ENCODE measurements at regions not wholly inside any gene's neighbourhood (a gene's known extent, or its start where the extent isn't known, plus 50 kb on each side); places are given as distances from the start of the nearest gene placed in this dataset.

GRCh38 chr5:96256795-96257470, 176.1 kb downstream of the PCSK1 start:
- ChIA-PET POLR2A (no interaction called here), CTCF (no interaction called here)
- Histone ChIP-seq H3K27ac (ENCODE audit: low read length) (peak overlapping the region; percentile 76), H3K36me3 (ENCODE audit: control insufficient read depth, insufficient read depth, low read length) (no peaks in the 10 kb centered on the region), H3K27me3 (ENCODE audit: control insufficient read depth, insufficient read depth, low read length) (no peaks in the 10 kb centered on the region), H3K4me1 (ENCODE audit: control insufficient read depth, insufficient read depth, low read length) (peaks cover 8% of the 10 kb centered on the region), H3K9me3 (ENCODE audit: control insufficient read depth, insufficient read depth, low read depth, low read length) (peaks cover 4% of the 10 kb centered on the region; the same call in 1 of the 2 replicates), H3K4me3 (ENCODE audit: low read depth in 2 of 2, low read length in 2 of 2) (no peak overlapping the region)
- ATAC-seq (no peak), DNase-seq (ENCODE audit: low read depth, low spot score) (no peak)
- intact Hi-C loops (cut with micrococcal nuclease; ENCODE audit: unreplicated experiment), result no loop called here
- BruUV-seq (replicated peaks), result no TSS peak
- in situ Hi-C loops (cut with HindIII; ENCODE audit: low pct_unique_long_range_greater_than_20kb, low sequenced_read_pairs), result no loop called here
- no peak for TF ChIP-seq SIN3A (IDR thresholded peaks at IDR 0.05; ENCODE audit: borderline replicate concordance, insufficient read depth, low read depth, low read length)
- TF ChIP-seq CTCF (IDR thresholded peaks at IDR 0.05), result 0 out of 2 replicates have a peak, but pooled peaks have one; percentile 9
- no peak for TF ChIP-seq REST (IDR thresholded peaks at IDR 0.05; ENCODE audit: insufficient read depth in 1 of 2, low read depth in 2 of 2, low read length in 1 of 2)
- no peak for TF ChIP-seq POLR2AphosphoS5 (IDR thresholded peaks at IDR 0.05; ENCODE audit: low read depth, low read length)
- no peak for TF ChIP-seq TCF7L2 (IDR thresholded peaks at IDR 0.05; ENCODE audit: low read depth, low read length)

- ATAC-seq, result peak; percentile 93
- ChIA-PET CTCF (no interaction called here), POLR2A (no interaction called here)
- Histone ChIP-seq H3K36me3 (ENCODE audit: control insufficient read depth, insufficient read depth, low read length) (no peaks in the 10 kb centered on the region), H3K4me1 (ENCODE audit: control insufficient read depth, insufficient read depth, low read length) (peaks cover 8% of the 10 kb centered on the region), H3K9me3 (ENCODE audit: control insufficient read depth, insufficient read depth, low read depth, low read length) (peaks cover 4% of the 10 kb centered on the region; the same call in 1 of the 2 replicates), H3K27ac (ENCODE audit: low read length) (peak overlapping the region; percentile 90), H3K27me3 (ENCODE audit: control insufficient read depth, insufficient read depth, low read length) (no peaks in the 10 kb centered on the region), H3K4me3 (ENCODE audit: low read depth in 2 of 2, low read length in 2 of 2) (0 out of 4 replicates have a peak overlapping the region, but pooled peaks of 1 of the 2 experiments have one; percentile 1)
- in situ Hi-C loops (cut with HindIII; ENCODE audit: low pct_unique_long_range_greater_than_20kb, low sequenced_read_pairs), result no loop called here
- TF ChIP-seq SIN3A (IDR thresholded peaks at IDR 0.05; ENCODE audit: borderline replicate concordance, insufficient read depth, low read depth, low read length) (no peak), TCF7L2 (IDR thresholded peaks at IDR 0.05; ENCODE audit: low read depth, low read length) (peak; percentile 94)
- peak; percentile 73 for DNase-seq (ENCODE audit: low read depth, low spot score)
- no TSS peak for BruUV-seq (replicated peaks)
- intact Hi-C loops (cut with micrococcal nuclease; ENCODE audit: unreplicated experiment), result no loop called here
Observed at GRCh38 chr5:96254980-96255691, 177.9 kb downstream of the PCSK1 start.

GRCh38 chr5:96253140-96253539, 179.9 kb downstream of the PCSK1 start:
- Histone ChIP-seq H3K27ac (ENCODE audit: low read length) (peak overlapping the region; percentile 90), H3K4me1 (ENCODE audit: control insufficient read depth, insufficient read depth, low read length) (peaks cover 9% of the 10 kb centered on the region), H3K36me3 (ENCODE audit: control insufficient read depth, insufficient read depth, low read length) (no peaks in the 10 kb centered on the region), H3K9me3 (ENCODE audit: control insufficient read depth, insufficient read depth, low read depth, low read length) (peaks cover 4% of the 10 kb centered on the region; the same call in 1 of the 2 replicates), H3K27me3 (ENCODE audit: control insufficient read depth, insufficient read depth, low read length) (no peaks in the 10 kb centered on the region), H3K4me3 (ENCODE audit: low read depth in 2 of 2, low read length in 2 of 2) (no peak overlapping the region)
- POLR2A ChIA-PET, result no interaction called here
- no TSS peak for BruUV-seq (replicated peaks)
- TF ChIP-seq REST (IDR thresholded peaks at IDR 0.05; ENCODE audit: insufficient read depth in 1 of 2, low read depth in 2 of 2, low read length in 1 of 2), result no peak
- CTCF ChIA-PET, result no interaction called here
- DNase-seq (ENCODE audit: low read depth, low spot score) (no peak), ATAC-seq (no peak)
- intact Hi-C loops (cut with micrococcal nuclease; ENCODE audit: unreplicated experiment) (no loop called here), in situ Hi-C loops (cut with HindIII; ENCODE audit: low pct_unique_long_range_greater_than_20kb, low sequenced_read_pairs) (no loop called here)
